ENCODE measurements at regions not wholly inside any gene's neighbourhood (a gene's known extent, or its start where the extent isn't known, plus 50 kb on each side); places are given as distances from the start of the nearest gene placed in this dataset.

GRCh38 chr6:113432521-113433334, 424.4 kb upstream of the MARCKS start:
- Histone ChIP-seq H3K4me3 (replicated peaks; ENCODE audit: insufficient read depth, low read length) (no peak overlapping the region), H3K27ac (replicated peaks) (peak overlapping the region; percentile 62), H3K27me3 (ENCODE audit: insufficient read depth, poor library complexity, severe bottlenecking) (no peaks in the 10 kb centered on the region)
- TF ChIP-seq GABPA (IDR thresholded peaks at IDR 0.05; ENCODE audit: low read depth): no peak; the same call in 1 of the 2 replicates
- no peak for TF ChIP-seq POLR2AphosphoS5 (IDR thresholded peaks at IDR 0.05; ENCODE audit: low read depth)
- no peak for TF ChIP-seq REST (IDR thresholded peaks at IDR 0.05; ENCODE audit: insufficient replicate concordance, low read depth)
- TF ChIP-seq CTCF (IDR thresholded peaks at IDR 0.05; ENCODE audit: insufficient read depth, low read length): no peak
- no peak for TF ChIP-seq SPI1 (IDR thresholded peaks at IDR 0.05; ENCODE audit: borderline replicate concordance, low read depth)
- DNase-seq (ENCODE audit: low read depth in 1 of 2, low spot score in 1 of 2): peak; percentile 45 to 68

DNA sequence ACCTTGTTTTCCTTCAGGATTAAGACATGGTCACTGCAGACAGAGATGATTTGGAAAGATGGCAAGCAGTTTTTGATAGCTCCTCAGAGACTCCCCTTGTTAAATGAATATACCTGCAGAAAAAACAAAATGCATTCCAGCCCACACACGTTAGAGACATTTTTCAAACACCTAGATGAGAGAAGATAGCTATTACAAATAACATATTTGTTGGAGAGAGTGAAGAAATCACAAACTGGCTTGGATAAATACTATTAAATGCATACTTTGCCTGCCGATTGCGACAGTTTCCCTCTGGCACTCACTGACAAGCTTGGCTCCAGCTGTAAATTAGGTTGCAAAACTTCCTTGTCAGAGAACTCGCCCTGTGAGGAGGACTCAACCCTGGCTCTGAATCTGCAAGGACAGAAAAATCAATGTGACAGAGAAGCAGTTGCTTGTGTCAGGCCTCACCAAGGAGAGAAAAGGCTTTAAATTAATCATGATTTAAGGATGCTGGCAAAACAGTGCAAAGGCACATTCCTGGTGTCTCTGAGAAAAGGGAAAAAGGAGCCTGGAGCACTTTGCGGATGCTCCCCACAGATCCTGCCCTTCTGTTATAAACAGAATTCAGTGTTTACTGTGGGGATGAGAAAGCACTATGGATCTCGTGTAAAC, 423.7 kb upstream of the MARCKS start:
- Histone ChIP-seq H3K27ac (replicated peaks) (peak overlapping the region; percentile 62), H3K27me3 (ENCODE audit: insufficient read depth, poor library complexity, severe bottlenecking) (no peaks in the 10 kb centered on the region), H3K4me3 (replicated peaks; ENCODE audit: insufficient read depth, low read length) (no peak overlapping the region)
- peak; percentile 66 to 87 for DNase-seq (ENCODE audit: low read depth in 1 of 2, low spot score in 1 of 2)
- TF ChIP-seq CTCF (IDR thresholded peaks at IDR 0.05; ENCODE audit: insufficient read depth, low read length) (no peak), SPI1 (IDR thresholded peaks at IDR 0.05; ENCODE audit: borderline replicate concordance, low read depth) (no peak), GABPA (IDR thresholded peaks at IDR 0.05; ENCODE audit: low read depth) (no peak), REST (IDR thresholded peaks at IDR 0.05; ENCODE audit: insufficient replicate concordance, low read depth) (peak; percentile 10), POLR2AphosphoS5 (IDR thresholded peaks at IDR 0.05; ENCODE audit: low read depth) (peak; percentile 70)

DNA sequence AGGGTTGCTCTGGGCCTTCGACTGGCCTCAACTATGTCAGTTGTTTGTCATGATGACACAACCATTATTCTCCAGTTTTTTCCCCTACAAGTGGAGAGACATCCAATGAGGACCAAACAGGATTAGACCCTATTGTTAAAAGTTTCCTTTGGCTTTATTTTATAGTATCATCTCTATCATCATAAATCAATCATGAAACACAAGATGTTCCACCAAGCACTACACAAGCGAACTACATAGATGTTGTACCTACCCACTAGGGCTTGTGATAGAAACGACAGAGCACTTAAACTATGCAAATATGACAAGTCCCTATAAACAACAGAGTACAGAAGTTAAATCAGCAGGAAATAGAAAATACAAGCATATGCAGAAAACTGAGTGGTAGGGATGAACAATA, 422.5 kb upstream of the MARCKS start:
- no peak for DNase-seq (ENCODE audit: low read depth in 1 of 2, low spot score in 1 of 2)
- Histone ChIP-seq H3K27ac (replicated peaks) (no peak overlapping the region), H3K27me3 (ENCODE audit: insufficient read depth, poor library complexity, severe bottlenecking) (no peaks in the 10 kb centered on the region), H3K4me3 (replicated peaks; ENCODE audit: insufficient read depth, low read length) (no peak overlapping the region)
- TF ChIP-seq REST (IDR thresholded peaks at IDR 0.05; ENCODE audit: insufficient replicate concordance, low read depth) (no peak), CTCF (IDR thresholded peaks at IDR 0.05; ENCODE audit: insufficient read depth, low read length) (no peak), GABPA (IDR thresholded peaks at IDR 0.05; ENCODE audit: low read depth) (no peak)
